ENCODE measurements at regions not wholly inside any gene's neighbourhood (a gene's known extent, or its start where the extent isn't known, plus 50 kb on each side); places are given as distances from the start of the nearest gene placed in this dataset.

DNA sequence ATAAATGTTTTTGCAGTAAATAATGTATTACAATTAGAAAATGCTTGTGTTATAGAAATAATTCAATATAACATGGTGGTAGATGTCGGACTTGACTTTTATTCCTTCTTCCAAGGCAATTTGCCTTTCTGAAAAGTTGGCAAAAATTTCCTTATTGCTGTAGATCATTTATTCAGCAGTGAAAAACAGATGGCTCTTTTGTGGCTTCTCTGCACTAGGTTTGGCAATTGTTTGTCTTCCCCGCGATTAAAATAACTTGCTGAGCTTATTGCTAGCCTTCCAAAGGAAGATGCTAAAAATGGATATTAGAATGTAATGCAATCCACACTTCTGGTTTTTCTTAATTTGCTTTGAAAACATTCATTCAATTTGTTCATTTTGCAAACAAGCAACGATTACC lies 1977.9 kb upstream of the ADGRL3 start:
- H3K9ac ChIP-seq (ENCODE audit: low read length), result no peak overlapping the region
- H3K79me2 ChIP-seq (ENCODE audit: low read length), result no peaks in the 10 kb centered on the region
- no peaks in the 10 kb centered on the region for H3K4me1 ChIP-seq (ENCODE audit: insufficient read depth, low read length)
- H3K27me3 ChIP-seq (ENCODE audit: low read length), result no peaks in the 10 kb centered on the region
- CTCF ChIA-PET, result no interaction called here
- BruUV-seq (replicated peaks), result no TSS peak
- H3K4me3 ChIP-seq (ENCODE audit: low read length), result no peak overlapping the region
- POLR2A ChIA-PET (ENCODE audit: unreplicated experiment), result no interaction called here
- no peak for TF ChIP-seq EZH2phosphoT487 (IDR thresholded peaks at IDR 0.05; ENCODE audit: borderline replicate concordance, low read length)
- TF ChIP-seq, protein P1, sequence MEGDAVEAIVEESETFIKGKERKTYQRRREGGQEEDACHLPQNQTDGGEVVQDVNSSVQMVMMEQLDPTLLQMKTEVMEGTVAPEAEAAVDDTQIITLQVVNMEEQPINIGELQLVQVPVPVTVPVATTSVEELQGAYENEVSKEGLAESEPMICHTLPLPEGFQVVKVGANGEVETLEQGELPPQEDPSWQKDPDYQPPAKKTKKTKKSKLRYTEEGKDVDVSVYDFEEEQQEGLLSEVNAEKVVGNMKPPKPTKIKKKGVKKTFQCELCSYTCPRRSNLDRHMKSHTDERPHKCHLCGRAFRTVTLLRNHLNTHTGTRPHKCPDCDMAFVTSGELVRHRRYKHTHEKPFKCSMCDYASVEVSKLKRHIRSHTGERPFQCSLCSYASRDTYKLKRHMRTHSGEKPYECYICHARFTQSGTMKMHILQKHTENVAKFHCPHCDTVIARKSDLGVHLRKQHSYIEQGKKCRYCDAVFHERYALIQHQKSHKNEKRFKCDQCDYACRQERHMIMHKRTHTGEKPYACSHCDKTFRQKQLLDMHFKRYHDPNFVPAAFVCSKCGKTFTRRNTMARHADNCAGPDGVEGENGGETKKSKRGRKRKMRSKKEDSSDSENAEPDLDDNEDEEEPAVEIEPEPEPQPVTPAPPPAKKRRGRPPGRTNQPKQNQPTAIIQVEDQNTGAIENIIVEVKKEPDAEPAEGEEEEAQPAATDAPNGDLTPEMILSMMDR (conservative IDR thresholded peaks at IDR 0.05; ENCODE audit: low read depth, low read length), result no peak
- no peak for TF ChIP-seq EZH2 (IDR thresholded peaks at IDR 0.05; ENCODE audit: low read length, unreplicated experiment)
- no peaks in the 10 kb centered on the region for H3F3A ChIP-seq (ENCODE audit: low read length, unreplicated experiment)
- intact Hi-C loops (cut with micrococcal nuclease), result no loop called here
- ATAC-seq, result no peak
- H3K36me3 ChIP-seq (ENCODE audit: low read depth, low read length), result no peaks in the 10 kb centered on the region
- H3K9me2 ChIP-seq (replicated peaks; ENCODE audit: low read length), result no peaks in the 10 kb centered on the region
- H2AFZ ChIP-seq (ENCODE audit: low read length), result no peak overlapping the region
- no peak for DNase-seq
- H4K20me1 ChIP-seq (ENCODE audit: low read length), result no peaks in the 10 kb centered on the region
- no peak overlapping the region for H3K4me2 ChIP-seq (ENCODE audit: low read length)
- no peaks in the 10 kb centered on the region for H3K9me3 ChIP-seq (ENCODE audit: low read length)
- H3K27ac ChIP-seq (ENCODE audit: low read length), result no peak overlapping the region

DNA sequence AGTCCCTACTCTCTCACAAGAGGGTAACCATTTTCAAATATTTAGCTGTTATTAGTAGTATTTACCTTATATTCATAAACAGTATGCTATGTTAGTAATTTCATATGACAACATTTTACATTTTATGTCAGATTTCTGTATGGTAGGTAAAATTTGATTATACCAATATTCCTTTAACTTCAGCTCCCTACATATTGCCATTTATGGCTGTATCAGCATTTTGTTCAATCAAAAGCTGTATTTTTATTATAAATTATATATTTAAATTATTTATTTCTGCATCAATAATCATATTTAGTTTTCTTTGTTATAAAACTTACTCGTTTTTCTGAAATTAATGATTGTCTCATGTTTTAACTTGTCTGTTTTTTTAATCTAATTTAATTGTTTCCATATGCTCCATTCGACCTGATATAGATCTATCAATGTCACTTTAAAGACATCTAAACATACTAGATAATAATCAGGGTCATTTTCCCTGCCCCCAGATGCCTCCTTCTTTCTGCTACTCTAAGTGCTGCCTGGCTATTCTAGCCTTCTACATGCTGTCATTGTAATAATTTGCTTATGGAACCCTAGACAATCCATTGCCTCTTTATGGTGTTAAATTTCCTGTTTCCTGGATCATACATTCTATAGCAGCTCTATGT lies 1976.7 kb upstream of the ADGRL3 start:
- Histone ChIP-seq H3K4me1 (ENCODE audit: insufficient read depth, low read length) (no peaks in the 10 kb centered on the region), H3K79me2 (ENCODE audit: low read length) (no peaks in the 10 kb centered on the region), H3K27ac (ENCODE audit: low read length) (no peak overlapping the region), H3K36me3 (ENCODE audit: low read depth, low read length) (no peaks in the 10 kb centered on the region), H3K9me3 (ENCODE audit: low read length) (no peaks in the 10 kb centered on the region), H2AFZ (ENCODE audit: low read length) (no peak overlapping the region), H3K4me3 (ENCODE audit: low read length) (no peak overlapping the region), H3F3A (ENCODE audit: low read length, unreplicated experiment) (no peaks in the 10 kb centered on the region), H4K20me1 (ENCODE audit: low read length) (no peaks in the 10 kb centered on the region), H3K27me3 (ENCODE audit: low read length) (no peaks in the 10 kb centered on the region), H3K9ac (ENCODE audit: low read length) (no peak overlapping the region), H3K9me2 (replicated peaks; ENCODE audit: low read length) (no peaks in the 10 kb centered on the region), H3K4me2 (ENCODE audit: low read length) (no peak overlapping the region)
- ATAC-seq (no peak), DNase-seq (no peak)
- intact Hi-C loops (cut with micrococcal nuclease), result no loop called here
- BruUV-seq (replicated peaks), result no TSS peak
- ChIA-PET POLR2A (ENCODE audit: unreplicated experiment) (no interaction called here), CTCF (no interaction called here)
- no peak for TF ChIP-seq EZH2 (IDR thresholded peaks at IDR 0.05; ENCODE audit: low read length, unreplicated experiment)
- TF ChIP-seq, protein P1 (conservative IDR thresholded peaks at IDR 0.05; ENCODE audit: low read depth, low read length), result no peak
- TF ChIP-seq EZH2phosphoT487 (IDR thresholded peaks at IDR 0.05; ENCODE audit: borderline replicate concordance, low read length), result no peak

DNA sequence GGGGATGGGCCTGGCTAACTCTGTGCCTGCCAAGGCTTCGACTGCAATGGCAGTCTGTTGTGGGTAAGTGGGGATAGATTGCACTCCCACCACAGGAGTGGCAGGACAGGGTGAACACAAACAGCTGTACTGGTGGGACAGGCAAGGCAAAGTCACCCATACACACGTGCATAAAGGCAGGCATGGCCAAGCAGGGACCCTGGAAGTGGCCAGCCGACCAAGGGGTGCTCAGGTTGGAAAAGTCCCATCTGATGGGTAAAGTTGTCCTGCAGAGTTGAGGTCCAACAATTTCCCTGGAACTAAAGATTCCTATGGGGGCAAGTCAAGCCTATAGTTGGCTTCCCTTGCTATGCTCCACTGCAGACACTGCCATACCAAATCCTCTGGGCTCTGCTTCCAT lies 1961.9 kb upstream of the ADGRL3 start:
- BruUV-seq (replicated peaks), result no TSS peak

More for the DNA sequence above, 1961.9 kb upstream of the ADGRL3 start:
- H3K4me2 ChIP-seq (ENCODE audit: low read length), result no peak overlapping the region
- TF ChIP-seq, protein P1 (conservative IDR thresholded peaks at IDR 0.05; ENCODE audit: low read depth, low read length), result no peak
- TF ChIP-seq EZH2phosphoT487 (IDR thresholded peaks at IDR 0.05; ENCODE audit: borderline replicate concordance, low read length) (no peak), EZH2 (IDR thresholded peaks at IDR 0.05; ENCODE audit: low read length, unreplicated experiment) (no peak)
- no peaks in the 10 kb centered on the region for H3K79me2 ChIP-seq (ENCODE audit: low read length)
- intact Hi-C loops (cut with micrococcal nuclease), result no loop called here
- CTCF ChIA-PET, result no interaction called here
- no peaks in the 10 kb centered on the region for H4K20me1 ChIP-seq (ENCODE audit: low read length)
- POLR2A ChIA-PET (ENCODE audit: unreplicated experiment), result no interaction called here
- no peak overlapping the region for H3K27ac ChIP-seq (ENCODE audit: low read length)
- peaks cover 3% of the 10 kb centered on the region; the same call in 1 of the 2 replicates for H3K9me3 ChIP-seq (ENCODE audit: low read length)
- H3K4me3 ChIP-seq (ENCODE audit: low read length), result no peak overlapping the region
- H3K9ac ChIP-seq (ENCODE audit: low read length), result no peak overlapping the region
- ATAC-seq (no peak), DNase-seq (no peak)
- H3K9me2 ChIP-seq (replicated peaks; ENCODE audit: low read length), result no peaks in the 10 kb centered on the region
- H3K4me1 ChIP-seq (ENCODE audit: insufficient read depth, low read length), result no peaks in the 10 kb centered on the region
- no peaks in the 10 kb centered on the region for H3F3A ChIP-seq (ENCODE audit: low read length, unreplicated experiment)
- no peaks in the 10 kb centered on the region for H3K27me3 ChIP-seq (ENCODE audit: low read length)
- H2AFZ ChIP-seq (ENCODE audit: low read length), result no peak overlapping the region
- no peaks in the 10 kb centered on the region for H3K36me3 ChIP-seq (ENCODE audit: low read depth, low read length)

All from PC-3 (cell line).